Nephron (organoid): ENCODE measurements at regions not wholly inside any gene's neighbourhood (a gene's known extent, or its start where the extent isn't known, plus 50 kb on each side); places are given as distances from the start of the nearest gene placed in this dataset.
"Not testable (repeated sequence)": the region's sequence is repeated elsewhere in the genome, so short reads cannot be mapped to it uniquely, and the experiment has no call there.

Source experiments
- H3K27ac Mint-ChIP-seq, 3 experiments: 2 replicates each; pipeline ENCODE4 v1.8.0; 2020; ENCODE audit warnings: mixed read lengths in 3 of 3, mild to moderate bottlenecking in 2 of 3, moderate library complexity in 1 of 3
- H3K27me3 Mint-ChIP-seq: 2 replicates; pipeline ENCODE4 v1.8.0; 2021; ENCODE audit warnings: low read depth, mild to moderate bottlenecking, moderate library complexity, mixed read lengths
- H3K36me3 Mint-ChIP-seq: 2 replicates; pipeline ENCODE4 v1.8.0; 2020; ENCODE audit warnings: low read depth, mixed read lengths
- H3K4me1 Mint-ChIP-seq: 2 replicates; pipeline ENCODE4 v1.8.0; 2020; ENCODE audit warnings: mixed read lengths
- H3K4me3 Mint-ChIP-seq, 3 experiments: 2 replicates each; pipeline ENCODE4 v1.8.0; 2020; ENCODE audit warnings: mild to moderate bottlenecking in 3 of 3, mixed read lengths in 3 of 3, moderate library complexity in 2 of 3
- H3K9me3 Mint-ChIP-seq: 2 replicates; pipeline ENCODE4 v1.8.0; 2020; ENCODE audit warnings: mixed read lengths
- TF ChIP-seq, protein P1 (sequence below), 3 experiments: fragments of 200-600 bp; sonication (generic); IDR thresholded peaks; one replicate each; pipeline ENCODE4 v1.5.0; 2021; ENCODE audit warnings: antibody characterized with exemption in 3 of 3; ENCODE audit not compliant: unreplicated experiment in 3 of 3

GRCh38 chr2:56040189-56040588 is 116.6 kb upstream of the EFEMP1 start:
- no peaks in the 10 kb centered on the region for H3K27me3 Mint-ChIP-seq
- TF ChIP-seq, protein P1, sequence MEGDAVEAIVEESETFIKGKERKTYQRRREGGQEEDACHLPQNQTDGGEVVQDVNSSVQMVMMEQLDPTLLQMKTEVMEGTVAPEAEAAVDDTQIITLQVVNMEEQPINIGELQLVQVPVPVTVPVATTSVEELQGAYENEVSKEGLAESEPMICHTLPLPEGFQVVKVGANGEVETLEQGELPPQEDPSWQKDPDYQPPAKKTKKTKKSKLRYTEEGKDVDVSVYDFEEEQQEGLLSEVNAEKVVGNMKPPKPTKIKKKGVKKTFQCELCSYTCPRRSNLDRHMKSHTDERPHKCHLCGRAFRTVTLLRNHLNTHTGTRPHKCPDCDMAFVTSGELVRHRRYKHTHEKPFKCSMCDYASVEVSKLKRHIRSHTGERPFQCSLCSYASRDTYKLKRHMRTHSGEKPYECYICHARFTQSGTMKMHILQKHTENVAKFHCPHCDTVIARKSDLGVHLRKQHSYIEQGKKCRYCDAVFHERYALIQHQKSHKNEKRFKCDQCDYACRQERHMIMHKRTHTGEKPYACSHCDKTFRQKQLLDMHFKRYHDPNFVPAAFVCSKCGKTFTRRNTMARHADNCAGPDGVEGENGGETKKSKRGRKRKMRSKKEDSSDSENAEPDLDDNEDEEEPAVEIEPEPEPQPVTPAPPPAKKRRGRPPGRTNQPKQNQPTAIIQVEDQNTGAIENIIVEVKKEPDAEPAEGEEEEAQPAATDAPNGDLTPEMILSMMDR (IDR thresholded peaks at IDR 0.05; ENCODE audit: unreplicated experiment in 3 of 3): no peak
- H3K4me1 Mint-ChIP-seq: no peaks in the 10 kb centered on the region
- H3K36me3 Mint-ChIP-seq: no peaks in the 10 kb centered on the region
- H3K4me3 Mint-ChIP-seq: no peak overlapping the region
- no peaks in the 10 kb centered on the region for H3K9me3 Mint-ChIP-seq
- no peak overlapping the region for H3K27ac Mint-ChIP-seq

DNA sequence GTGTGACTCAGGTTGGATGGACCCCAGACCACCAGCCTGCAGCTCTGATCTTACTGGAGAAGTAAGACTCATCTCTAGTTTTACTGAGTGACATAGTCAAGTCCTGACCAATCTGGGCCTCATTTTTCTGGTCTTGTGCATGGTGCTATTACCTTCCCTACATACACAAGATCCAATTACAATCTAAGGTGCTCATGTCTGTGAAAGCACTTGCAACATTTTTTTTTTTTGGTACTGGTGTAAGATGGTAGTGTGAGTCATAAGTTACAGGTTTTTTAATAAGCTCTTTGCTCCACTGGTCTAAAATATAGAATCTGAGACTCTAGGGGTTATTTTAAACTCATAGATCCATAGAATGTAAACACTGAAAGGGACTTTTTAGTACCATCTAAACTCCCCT is 117.3 kb upstream of the EFEMP1 start:
- no peaks in the 10 kb centered on the region for H3K27me3 Mint-ChIP-seq
- no peak overlapping the region for H3K4me3 Mint-ChIP-seq
- no peaks in the 10 kb centered on the region for H3K9me3 Mint-ChIP-seq
- no peaks in the 10 kb centered on the region for H3K4me1 Mint-ChIP-seq
- H3K27ac Mint-ChIP-seq: no peak overlapping the region
- TF ChIP-seq, protein P1 (IDR thresholded peaks at IDR 0.05; ENCODE audit: unreplicated experiment in 3 of 3): no peak
- no peaks in the 10 kb centered on the region for H3K36me3 Mint-ChIP-seq

GRCh38 chr2:56047136-56047535 is 123.6 kb upstream of the EFEMP1 start:
- TF ChIP-seq, protein P1 (IDR thresholded peaks at IDR 0.05; ENCODE audit: unreplicated experiment in 3 of 3): no peak
- Mint-ChIP-seq H3K36me3 (no peaks in the 10 kb centered on the region), H3K27me3 (no peaks in the 10 kb centered on the region), H3K4me3 (no peak overlapping the region), H3K4me1 (no peaks in the 10 kb centered on the region), H3K9me3 (no peaks in the 10 kb centered on the region), H3K27ac (no peak overlapping the region)

DNA sequence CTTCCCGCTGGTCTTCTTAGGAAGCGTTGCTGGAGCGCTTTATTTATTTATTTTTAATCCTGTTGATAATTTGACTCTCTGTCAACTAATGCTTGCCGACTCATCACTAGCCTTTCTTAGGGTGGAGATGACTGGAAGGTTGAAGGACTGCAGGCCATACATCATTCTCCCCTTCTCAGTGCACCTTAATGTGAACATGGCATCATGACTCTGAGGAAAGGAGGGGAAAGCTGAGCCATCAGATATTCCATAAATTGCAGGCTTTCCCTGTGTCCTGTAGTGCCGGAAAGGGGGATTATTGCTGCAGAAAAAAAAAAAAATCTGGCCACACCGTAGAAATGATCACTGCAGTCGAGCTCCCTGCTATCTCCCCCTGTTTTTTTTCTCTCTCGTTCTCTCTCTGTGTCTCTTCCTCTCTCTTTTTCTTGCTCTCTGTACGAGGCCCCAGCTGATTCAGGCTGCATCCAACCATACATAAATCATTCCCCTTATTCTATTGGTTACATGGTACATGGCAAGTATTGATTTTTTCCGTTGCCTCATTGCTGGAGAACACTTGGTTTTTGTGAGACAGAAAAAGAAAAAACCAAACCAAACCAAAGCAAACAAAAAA is 125.8 kb upstream of the EFEMP1 start:
- Mint-ChIP-seq H3K27me3 (no peaks in the 10 kb centered on the region), H3K36me3 (no peaks in the 10 kb centered on the region)

DNA sequence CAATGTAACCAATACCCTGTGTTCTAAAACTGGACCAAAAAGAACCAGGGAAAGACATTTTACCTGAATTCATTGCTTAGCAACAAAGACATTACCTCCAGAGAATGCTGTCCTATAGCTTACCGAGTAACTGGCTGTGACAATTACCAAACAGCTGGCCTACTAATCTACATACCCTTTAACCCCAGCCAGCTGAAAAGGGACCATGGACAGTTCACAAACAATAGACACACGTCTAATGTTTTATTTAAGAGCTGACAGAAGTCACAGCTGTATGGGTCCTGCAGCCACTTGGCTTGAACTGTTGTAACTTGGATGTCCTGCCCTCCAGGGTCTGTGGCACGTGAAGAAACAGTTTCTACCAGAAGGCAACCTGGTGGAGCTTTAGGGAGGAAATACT is 130.1 kb upstream of the EFEMP1 start:
- Mint-ChIP-seq H3K9me3 (peaks cover 20% of the 10 kb centered on the region), H3K4me3 (no peak overlapping the region), H3K27ac (no peak overlapping the region), H3K36me3 (peaks cover under 1% of the 10 kb centered on the region), H3K4me1 (no peaks in the 10 kb centered on the region), H3K27me3 (no peaks in the 10 kb centered on the region)
- TF ChIP-seq, protein P1 (IDR thresholded peaks at IDR 0.05; ENCODE audit: unreplicated experiment in 3 of 3): no peak

More for the DNA sequence above, 125.8 kb upstream of the EFEMP1 start:
- Mint-ChIP-seq H3K4me1 (no peaks in the 10 kb centered on the region), H3K4me3 (no peak overlapping the region), H3K9me3 (no peaks in the 10 kb centered on the region), H3K27ac (no peak overlapping the region)
- TF ChIP-seq, protein P1 (IDR thresholded peaks at IDR 0.05; ENCODE audit: unreplicated experiment in 3 of 3): no peak

DNA sequence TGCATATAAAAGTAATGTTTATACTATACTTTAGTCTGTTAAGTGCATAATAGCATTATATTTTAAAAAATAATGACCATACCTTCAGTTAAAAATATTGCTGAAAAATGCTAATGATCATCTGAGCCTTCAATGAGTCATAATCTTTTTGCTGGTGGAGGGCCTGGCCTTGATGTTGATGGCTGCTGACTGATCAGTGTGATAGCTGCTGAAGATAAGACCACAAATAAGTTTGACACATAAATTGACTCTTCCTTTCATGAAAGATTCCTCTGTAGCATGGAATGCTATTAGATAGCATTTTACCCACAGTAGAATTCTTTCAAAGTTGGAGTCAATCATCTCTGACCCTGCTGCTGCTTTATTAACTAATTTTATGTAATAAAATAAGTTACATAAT is 128.4 kb upstream of the CCDC85A start:
- Mint-ChIP-seq H3K36me3 (peaks cover 3% of the 10 kb centered on the region), H3K9me3 (peaks cover 26% of the 10 kb centered on the region), H3K27ac (no peak overlapping the region), H3K27me3 (no peaks in the 10 kb centered on the region), H3K4me3 (no peak overlapping the region), H3K4me1 (no peaks in the 10 kb centered on the region)
- TF ChIP-seq, protein P1 (IDR thresholded peaks at IDR 0.05; ENCODE audit: unreplicated experiment in 3 of 3): no peak

DNA sequence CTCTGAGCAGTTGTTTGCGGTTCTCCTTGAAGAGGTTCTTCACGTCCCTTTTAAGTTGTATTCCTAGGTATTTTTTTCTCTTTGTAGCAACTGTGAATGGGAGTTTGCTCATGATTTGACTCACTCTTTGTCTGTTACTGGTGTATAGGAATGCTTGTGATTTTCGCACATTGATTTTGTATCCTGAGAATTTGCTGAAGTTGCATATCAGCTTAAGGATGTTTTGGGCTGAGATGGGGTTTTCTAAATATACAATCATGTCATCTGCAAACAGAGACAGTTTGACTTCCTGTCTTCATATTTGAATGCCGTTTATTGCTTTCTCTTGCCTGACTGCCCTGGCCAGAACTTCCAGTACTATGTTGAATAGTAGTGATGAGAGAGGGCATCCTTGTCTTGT is 122.5 kb upstream of the CCDC85A start:
- not testable (repeated sequence) for H3K4me3 Mint-ChIP-seq, H3K4me1 Mint-ChIP-seq, H3K36me3 Mint-ChIP-seq, H3K27me3 Mint-ChIP-seq, H3K27ac Mint-ChIP-seq
- peaks cover 59% of the 10 kb centered on the region for H3K9me3 Mint-ChIP-seq
